Epithelial cell of proximal tubule (primary cell): ENCODE measurements at regions not wholly inside any gene's neighbourhood (a gene's known extent, or its start where the extent isn't known, plus 50 kb on each side); places are given as distances from the start of the nearest gene placed in this dataset.

ENCODE experiments used
- DNase-seq: peaks from one replicate; pipeline ENCODE4 v3.0.0-alpha.2; 2011; ENCODE audit warnings: low read depth
- H3K4me3 ChIP-seq: 2 replicates; pipeline ENCODE4 v1.5.1; 2011; ENCODE audit warnings: low read depth, mild to moderate bottlenecking, low read length
- CTCF ChIP-seq: conservative IDR thresholded peaks from 2 replicates; pipeline ENCODE4 v1.5.1; 2012; ENCODE audit warnings: low read depth, mild to moderate bottlenecking, low read length

- TF ChIP-seq CTCF: no peak
- DNase-seq: no peak
- H3K4me3 ChIP-seq: no peak overlapping the region
Observed at GRCh38 chr2:239471011-239471792, 70.4 kb upstream of the HDAC4 start.

GRCh38 chr2:239470151-239470900 is 69.5 kb upstream of the HDAC4 start:
- no peak for DNase-seq
- no peak for TF ChIP-seq CTCF
- no peak overlapping the region for H3K4me3 ChIP-seq

- no peak for TF ChIP-seq CTCF
- H3K4me3 ChIP-seq: no peak overlapping the region
- no peak for DNase-seq
Observed at GRCh38 chr2:239469106-239469960, 68.5 kb upstream of the HDAC4 start.

GRCh38 chr2:239468491-239469105 is 67.8 kb upstream of the HDAC4 start:
- no peak for TF ChIP-seq CTCF
- DNase-seq: no peak
- no peak overlapping the region for H3K4me3 ChIP-seq

- H3K4me3 ChIP-seq: no peak overlapping the region
- no peak for DNase-seq
- TF ChIP-seq CTCF: no peak
Observed at GRCh38 chr2:239467956-239468490, 67.2 kb upstream of the HDAC4 start.

GRCh38 chr2:239467281-239467955 is 66.6 kb upstream of the HDAC4 start:
- no peak for DNase-seq
- TF ChIP-seq CTCF: no peak
- H3K4me3 ChIP-seq: no peak overlapping the region
